BLaER1 treated with 17β-estradiol and CSF1 and Interleukin-3, amounts not matched to agents 10 nM and 100 nM (cell line): ENCODE measurements at regions not wholly inside any gene's neighbourhood (a gene's known extent, or its start where the extent isn't known, plus 50 kb on each side); places are given as distances from the start of the nearest gene placed in this dataset.
A peak's percentile ranks its signal among the peaks of the same experiment; 100 is the strongest.

Experiments used
- H3K27ac ChIP-seq, 11 experiments: shearing (Covaris generic); formaldehyde crosslinking; 2 replicates each; pipeline ENCODE4 v1.8.1; 2022
- H3K27me3 ChIP-seq, 11 experiments: shearing (Covaris generic); formaldehyde crosslinking; 2 replicates each; pipeline ENCODE4 v1.8.1; 2022
- H3K36me3 ChIP-seq, 11 experiments: shearing (Covaris generic); formaldehyde crosslinking; 2 replicates each; pipeline ENCODE4 v1.8.1; 2022
- H3K4me1 ChIP-seq, 10 experiments: shearing (Covaris generic); formaldehyde crosslinking; 2 replicates each; pipeline ENCODE4 v1.8.1; 2022
- H3K4me2 ChIP-seq, 11 experiments: shearing (Covaris generic); formaldehyde crosslinking; 2 replicates each; pipeline ENCODE4 v1.8.1; 2022
- H3K4me3 ChIP-seq, 10 experiments: shearing (Covaris generic); formaldehyde crosslinking; 2 replicates each; pipeline ENCODE4 v1.8.1; 2022
- H3K9ac ChIP-seq, 11 experiments: shearing (Covaris generic); formaldehyde crosslinking; 2 replicates each; pipeline ENCODE4 v1.8.1; 2022
- H3K9me3 ChIP-seq, 11 experiments: shearing (Covaris generic); formaldehyde crosslinking; replicated peaks in 1 of 11; 2 replicates each; pipeline ENCODE4 v1.8.1; 2022
- H4K20me1 ChIP-seq, 11 experiments: shearing (Covaris generic); formaldehyde crosslinking; 2 replicates each; pipeline ENCODE4 v1.8.1; 2022
- Cebpa-rat ChIP-seq, 11 experiments: shearing (Covaris generic); IDR thresholded peaks; 2 replicates each; pipeline ENCODE4 v1.8.1; 2022

DNA sequence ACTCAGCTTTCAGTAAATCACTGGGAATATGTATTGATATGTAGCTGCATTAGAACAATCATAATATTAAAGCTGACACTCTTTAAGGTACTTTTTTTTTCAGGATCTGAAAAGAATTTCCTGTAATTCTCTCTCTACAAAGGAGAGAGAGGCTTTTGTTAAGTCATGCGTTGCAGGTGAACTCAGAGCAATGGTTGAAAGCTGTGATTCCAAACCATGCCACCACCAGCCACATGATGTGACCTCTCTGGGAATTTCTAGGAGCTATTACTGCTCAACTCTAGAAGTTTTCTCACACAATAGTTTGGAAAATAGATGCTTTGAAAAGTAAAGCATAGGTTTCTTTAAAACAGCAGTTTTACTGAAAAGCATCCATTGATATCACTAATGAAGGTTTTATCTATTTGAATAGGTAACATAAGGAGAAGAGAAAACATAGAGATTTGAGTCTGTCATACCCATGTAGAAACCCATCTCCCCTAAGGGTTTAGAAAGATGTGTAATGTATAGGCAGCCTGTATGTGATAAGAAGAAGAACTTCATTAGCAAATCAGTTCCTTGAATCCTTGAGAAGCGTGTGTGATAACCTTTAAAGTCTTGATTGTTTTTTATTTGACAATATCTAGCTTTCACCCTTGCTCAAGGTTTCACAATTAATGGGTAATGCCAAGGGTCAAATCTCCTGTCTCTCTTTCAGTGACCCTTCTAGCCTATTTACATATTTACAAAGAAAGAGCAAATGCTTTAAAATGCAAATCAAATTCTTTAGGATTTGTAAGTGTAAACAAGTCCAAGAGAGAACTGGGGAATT lies 161.0 kb upstream of the ANKRD50 start:
- Histone ChIP-seq H3K27ac (no peak overlapping the region), H3K36me3 (no peaks in the 10 kb centered on the region), H3K4me3 (no peak overlapping the region), H3K9me3 (peaks cover 0 to 9% (median 0%) of the 10 kb centered on the region in 11 experiments; a peak in 1 of 22 replicates), H3K4me1 (no peaks in the 10 kb centered on the region), H4K20me1 (no peaks in the 10 kb centered on the region), H3K4me2 (no peak overlapping the region), H3K9ac (no peak overlapping the region), H3K27me3 (no peaks in the 10 kb centered on the region)
- TF ChIP-seq Cebpa-rat (IDR thresholded peaks at IDR 0.05): no peak

- H4K20me1 ChIP-seq: no peaks in the 10 kb centered on the region
- no peak for TF ChIP-seq Cebpa-rat (IDR thresholded peaks at IDR 0.05)
- no peak overlapping the region for H3K27ac ChIP-seq
- H3K27me3 ChIP-seq: no peaks in the 10 kb centered on the region
- H3K9ac ChIP-seq: no peak overlapping the region
- H3K4me1 ChIP-seq: no peaks in the 10 kb centered on the region
- H3K36me3 ChIP-seq: no peaks in the 10 kb centered on the region
- H3K4me2 ChIP-seq: no peak overlapping the region
- H3K9me3 ChIP-seq: peaks cover 0 to 9% (median 0%) of the 10 kb centered on the region in 11 experiments; a peak in 1 of 22 replicates
- no peak overlapping the region for H3K4me3 ChIP-seq
Observed at GRCh38 chr4:124872659-124873058, 160.1 kb upstream of the ANKRD50 start.

DNA sequence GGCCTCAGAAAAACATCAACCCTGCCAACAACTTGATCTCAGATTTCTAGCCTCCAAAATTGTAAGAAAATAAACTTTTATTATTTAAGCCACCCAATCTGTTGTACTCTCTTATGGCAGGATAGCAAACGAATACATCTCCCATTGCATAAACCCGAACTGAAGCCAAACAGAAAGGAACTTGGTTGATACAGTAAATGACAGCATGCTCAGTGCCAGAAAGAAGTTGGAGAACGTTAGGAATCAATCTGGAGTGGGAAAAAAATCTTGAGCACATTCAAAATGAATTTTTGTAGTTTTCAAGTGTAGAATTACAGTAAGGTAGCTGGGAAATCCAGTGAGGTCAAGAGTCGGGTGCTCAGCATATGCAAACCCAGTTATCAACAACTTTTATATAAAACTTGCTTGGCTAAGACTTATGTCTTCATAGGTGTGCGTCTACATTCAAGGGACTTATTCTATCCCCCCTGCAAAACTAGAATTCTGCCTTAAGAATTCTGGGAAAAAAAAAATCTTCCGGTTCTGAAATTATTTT lies 157.5 kb upstream of the ANKRD50 start:
- Histone ChIP-seq H3K27ac (no peak overlapping the region), H3K4me3 (no peak overlapping the region), H3K4me1 (no peaks in the 10 kb centered on the region), H3K9me3 (no peaks in the 10 kb centered on the region), H4K20me1 (no peaks in the 10 kb centered on the region), H3K9ac (no peak overlapping the region), H3K4me2 (no peak overlapping the region), H3K36me3 (no peaks in the 10 kb centered on the region), H3K27me3 (no peaks in the 10 kb centered on the region)
- TF ChIP-seq Cebpa-rat (IDR thresholded peaks at IDR 0.05): no peak

GRCh38 chr4:124868495-124868894 lies 156.0 kb upstream of the ANKRD50 start:
- H3K4me3 ChIP-seq: no peak overlapping the region
- H3K36me3 ChIP-seq: no peaks in the 10 kb centered on the region
- no peak overlapping the region for H3K4me2 ChIP-seq
- TF ChIP-seq Cebpa-rat (IDR thresholded peaks at IDR 0.05): no peak
- H3K4me1 ChIP-seq: peaks cover 0 to 4% (median 0%) of the 10 kb centered on the region in 10 experiments; a peak in 1 of 20 replicates
- no peak overlapping the region for H3K27ac ChIP-seq
- H3K27me3 ChIP-seq: no peaks in the 10 kb centered on the region
- no peak overlapping the region for H3K9ac ChIP-seq
- H4K20me1 ChIP-seq: no peaks in the 10 kb centered on the region
- H3K9me3 ChIP-seq: no peaks in the 10 kb centered on the region

DNA sequence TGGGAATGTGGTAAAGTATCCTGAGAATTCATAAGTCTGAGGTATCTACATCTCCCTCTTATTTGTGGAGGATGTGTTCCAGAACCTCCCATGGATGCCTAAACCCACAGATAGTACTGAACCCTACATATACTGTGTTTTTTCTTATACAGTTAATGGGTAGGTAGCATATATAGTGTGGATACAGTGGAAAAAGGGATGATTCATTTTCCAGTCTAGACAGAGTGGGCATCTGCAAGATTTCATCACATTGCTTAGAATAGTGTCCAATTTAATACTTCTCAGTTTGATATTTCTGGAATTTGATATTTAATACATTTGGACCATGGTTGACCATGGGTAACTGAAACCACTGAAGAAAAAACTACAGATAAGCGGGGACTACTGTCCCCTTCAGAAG lies 155.0 kb upstream of the ANKRD50 start:
- Histone ChIP-seq H3K4me3 (no peak overlapping the region), H4K20me1 (no peaks in the 10 kb centered on the region), H3K27me3 (no peaks in the 10 kb centered on the region), H3K9ac (no peak overlapping the region), H3K27ac (no peak overlapping the region), H3K9me3 (no peaks in the 10 kb centered on the region), H3K4me1 (peaks cover 0 to 13% (median 0%) of the 10 kb centered on the region in 10 experiments; a peak in 3 of 20 replicates), H3K4me2 (no peak overlapping the region), H3K36me3 (no peaks in the 10 kb centered on the region)
- no peak for TF ChIP-seq Cebpa-rat (IDR thresholded peaks at IDR 0.05)

DNA sequence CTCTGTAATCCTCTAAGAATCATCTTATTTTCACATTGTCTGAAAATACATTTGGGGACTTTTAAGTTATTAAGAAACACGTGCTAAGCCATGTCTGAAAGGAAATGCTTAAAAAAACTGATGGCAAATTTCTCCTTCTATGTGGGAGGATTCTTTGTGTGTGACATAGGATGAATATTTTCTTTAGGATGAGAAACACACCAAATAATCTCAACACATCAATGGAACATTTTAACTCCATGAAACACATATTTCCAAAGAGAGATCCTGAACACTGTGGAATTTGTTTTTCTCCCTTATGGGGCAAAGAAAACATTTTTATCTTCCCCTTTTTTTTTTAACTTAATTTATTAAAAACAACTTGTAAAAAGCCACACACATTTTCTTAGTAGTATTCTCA lies 153.8 kb upstream of the ANKRD50 start:
- no peak overlapping the region for H3K27ac ChIP-seq
- H3K4me2 ChIP-seq: no peak overlapping the region
- H3K4me3 ChIP-seq: no peak overlapping the region
- H3K9me3 ChIP-seq: no peaks in the 10 kb centered on the region
- no peak for TF ChIP-seq Cebpa-rat (IDR thresholded peaks at IDR 0.05)
- no peaks in the 10 kb centered on the region for H4K20me1 ChIP-seq
- no peaks in the 10 kb centered on the region for H3K27me3 ChIP-seq
- no peak overlapping the region for H3K9ac ChIP-seq
- no peaks in the 10 kb centered on the region for H3K36me3 ChIP-seq
- peaks cover 0 to 14% (median 0%) of the 10 kb centered on the region in 10 experiments; a peak in 3 of 20 replicates for H3K4me1 ChIP-seq

DNA sequence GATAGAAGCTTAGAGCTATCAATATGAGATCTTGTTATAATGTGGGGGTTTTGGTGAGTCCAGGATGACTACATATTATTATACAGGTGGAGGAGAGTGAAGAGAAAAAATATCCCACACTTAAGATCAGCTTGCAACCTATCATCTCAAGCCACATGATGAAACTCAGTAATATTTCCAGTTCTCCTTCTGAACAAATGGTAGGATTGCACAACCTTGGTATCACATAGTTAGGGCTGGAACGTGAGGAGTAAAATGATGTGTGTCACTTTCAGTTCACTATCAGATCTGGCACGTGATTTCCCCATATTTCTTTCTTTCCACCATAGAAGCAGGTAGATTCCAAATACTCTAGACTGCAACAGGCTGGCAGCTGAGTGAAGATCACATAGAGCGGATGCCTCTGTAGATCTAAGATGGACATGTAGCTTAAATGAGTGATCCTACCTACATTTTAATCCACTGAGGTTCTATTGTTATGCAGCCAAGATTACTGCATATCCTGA lies 150.6 kb upstream of the ANKRD50 start:
- H4K20me1 ChIP-seq: no peaks in the 10 kb centered on the region
- no peak overlapping the region for H3K27ac ChIP-seq
- H3K36me3 ChIP-seq: no peaks in the 10 kb centered on the region
- no peaks in the 10 kb centered on the region for H3K9me3 ChIP-seq
- H3K4me3 ChIP-seq: no peak overlapping the region
- peaks cover 0 to 14% (median 0%) of the 10 kb centered on the region in 10 experiments; a peak in 3 of 20 replicates for H3K4me1 ChIP-seq
- 0 out of 22 replicates have a peak, but pooled peaks of 1 of the 11 experiments have one; percentile 23 for TF ChIP-seq Cebpa-rat (IDR thresholded peaks at IDR 0.05)
- no peak overlapping the region for H3K9ac ChIP-seq
- H3K4me2 ChIP-seq: peak overlapping the region in 2 of 11 experiments; percentile 4 to 12; a peak in 1 of 22 replicates
- no peaks in the 10 kb centered on the region for H3K27me3 ChIP-seq

DNA sequence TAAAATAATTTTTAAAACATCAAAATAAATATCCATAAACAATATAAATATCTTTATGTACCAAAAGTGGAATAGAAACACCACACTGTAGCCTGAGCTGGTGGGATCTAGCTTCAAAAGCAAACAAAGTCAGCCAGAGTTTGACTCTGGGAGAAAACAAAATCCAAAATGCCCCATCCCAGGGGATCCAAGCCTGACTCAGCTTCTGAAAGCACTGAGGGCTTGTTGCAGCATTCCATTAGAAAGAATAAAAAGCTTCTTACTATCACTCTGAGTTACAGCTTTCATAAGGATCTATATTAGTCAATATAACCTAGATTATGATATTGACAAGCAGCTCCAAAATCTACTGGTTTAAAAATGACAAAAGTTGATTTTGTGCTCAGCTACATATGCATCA lies 149.7 kb upstream of the ANKRD50 start:
- Histone ChIP-seq H3K9me3 (no peaks in the 10 kb centered on the region), H3K4me2 (no peak overlapping the region), H3K27me3 (no peaks in the 10 kb centered on the region), H3K4me3 (no peak overlapping the region), H3K9ac (no peak overlapping the region), H4K20me1 (no peaks in the 10 kb centered on the region), H3K4me1 (peaks cover 0 to 14% (median 0%) of the 10 kb centered on the region in 10 experiments; a peak in 3 of 20 replicates), H3K27ac (no peak overlapping the region), H3K36me3 (no peaks in the 10 kb centered on the region)
- no peak for TF ChIP-seq Cebpa-rat (IDR thresholded peaks at IDR 0.05)

GRCh38 chr4:124861761-124862160 lies 149.2 kb upstream of the ANKRD50 start:
- no peaks in the 10 kb centered on the region for H3K9me3 ChIP-seq
- no peaks in the 10 kb centered on the region for H4K20me1 ChIP-seq
- no peaks in the 10 kb centered on the region for H3K27me3 ChIP-seq
- TF ChIP-seq Cebpa-rat (IDR thresholded peaks at IDR 0.05): no peak
- no peak overlapping the region for H3K4me2 ChIP-seq
- no peak overlapping the region for H3K4me3 ChIP-seq
- peaks cover 0 to 14% (median 0%) of the 10 kb centered on the region in 10 experiments; a peak in 3 of 20 replicates for H3K4me1 ChIP-seq
- no peak overlapping the region for H3K27ac ChIP-seq
- H3K9ac ChIP-seq: no peak overlapping the region
- no peaks in the 10 kb centered on the region for H3K36me3 ChIP-seq
